Central memory CD8-positive, alpha-beta T cell (primary cell): ENCODE measurements at regions not wholly inside any gene's neighbourhood (a gene's known extent, or its start where the extent isn't known, plus 50 kb on each side); places are given as distances from the start of the nearest gene placed in this dataset.
"Not testable (repeated sequence)": the region's sequence is repeated elsewhere in the genome, so short reads cannot be mapped to it uniquely, and the experiment has no call there.

Source experiments
- ATAC-seq: fragments of 150-1000 bp; cut with Tn5 transposase; replicated peaks from 2 replicates; pipeline ENCODE4 v1.10.0; 2022; ENCODE audit warnings: mild to moderate bottlenecking, moderate FRiP score, moderate number of reproducible peaks; ENCODE audit not compliant: poor library complexity, severe bottlenecking; ENCODE audit errors: extremely low read depth
- DNase-seq, 2 donors: peaks; one replicate each; pipeline ENCODE4 v3.0.0; 2021; ENCODE audit warnings: low spot score in 2 of 2
- H3K27ac Mint-ChIP-seq: one replicate; pipeline ENCODE4 v1.8.0; 2022; ENCODE audit warnings: low read depth, mild to moderate bottlenecking, moderate library complexity, mixed read lengths
- H3K27me3 Mint-ChIP-seq: one replicate; pipeline ENCODE4 v1.8.0; 2022; ENCODE audit warnings: mixed read lengths
- H3K36me3 Mint-ChIP-seq: one replicate; pipeline ENCODE4 v1.8.0; 2022; ENCODE audit warnings: mild to moderate bottlenecking, moderate library complexity, mixed read lengths; ENCODE audit not compliant: insufficient read depth
- H3K4me1 Mint-ChIP-seq: one replicate; pipeline ENCODE4 v1.8.0; 2022; ENCODE audit warnings: mixed read lengths
- H3K4me3 Mint-ChIP-seq: one replicate; pipeline ENCODE4 v1.8.0; 2022; ENCODE audit warnings: mild to moderate bottlenecking, moderate library complexity, mixed read lengths
- H3K9me3 Mint-ChIP-seq: one replicate; pipeline ENCODE4 v1.8.0; 2022; ENCODE audit warnings: mixed read lengths

- no peaks in the 10 kb centered on the region for H3K9me3 Mint-ChIP-seq
- no peak overlapping the region for H3K27ac Mint-ChIP-seq
- DNase-seq (no peak), ATAC-seq (no peak)
- no peaks in the 10 kb centered on the region for H3K36me3 Mint-ChIP-seq
- peaks cover 32% of the 10 kb centered on the region for H3K27me3 Mint-ChIP-seq
- no peak overlapping the region for H3K4me3 Mint-ChIP-seq
- H3K4me1 Mint-ChIP-seq, result peaks cover 7% of the 10 kb centered on the region
These were observed 245.8 kb upstream of the GAS1 start for GRCh38 chr9:87193151-87193550.

- H3K36me3 Mint-ChIP-seq, result no peaks in the 10 kb centered on the region
- H3K4me3 Mint-ChIP-seq, result no peak overlapping the region
- H3K27me3 Mint-ChIP-seq, result peaks cover 31% of the 10 kb centered on the region
- ATAC-seq (no peak), DNase-seq (no peak)
- H3K4me1 Mint-ChIP-seq, result peaks cover 7% of the 10 kb centered on the region
- H3K9me3 Mint-ChIP-seq, result no peaks in the 10 kb centered on the region
- no peak overlapping the region for H3K27ac Mint-ChIP-seq
These were observed 246.9 kb upstream of the GAS1 start for GRCh38 chr9:87193925-87194868.

- Mint-ChIP-seq H3K36me3 (no peaks in the 10 kb centered on the region), H3K4me1 (peaks cover 7% of the 10 kb centered on the region), H3K27ac (no peak overlapping the region), H3K4me3 (no peak overlapping the region), H3K27me3 (peaks cover 41% of the 10 kb centered on the region), H3K9me3 (no peaks in the 10 kb centered on the region)
- ATAC-seq (no peak), DNase-seq (no peak)
These were observed 248.0 kb upstream of the GAS1 start for GRCh38 chr9:87195306-87195705.

GRCh38 chr9:87197349-87198130 is 250.2 kb upstream of the GAS1 start:
- no peaks in the 10 kb centered on the region for H3K9me3 Mint-ChIP-seq
- H3K36me3 Mint-ChIP-seq, result no peaks in the 10 kb centered on the region
- ATAC-seq, result no peak
- peaks cover 59% of the 10 kb centered on the region for H3K27me3 Mint-ChIP-seq
- no peak for DNase-seq
- H3K4me3 Mint-ChIP-seq, result no peak overlapping the region
- peaks cover 7% of the 10 kb centered on the region for H3K4me1 Mint-ChIP-seq
- no peak overlapping the region for H3K27ac Mint-ChIP-seq

- H3K27ac Mint-ChIP-seq, result no peak overlapping the region
- DNase-seq (no peak), ATAC-seq (no peak)
- H3K36me3 Mint-ChIP-seq, result no peaks in the 10 kb centered on the region
- H3K9me3 Mint-ChIP-seq, result no peaks in the 10 kb centered on the region
- H3K4me3 Mint-ChIP-seq, result no peak overlapping the region
- peaks cover 70% of the 10 kb centered on the region for H3K27me3 Mint-ChIP-seq
- peaks cover 7% of the 10 kb centered on the region for H3K4me1 Mint-ChIP-seq
These were observed 251.4 kb upstream of the GAS1 start for GRCh38 chr9:87198716-87199115.

GRCh38 chr9:87199278-87199677 is 252.0 kb upstream of the GAS1 start:
- H3K36me3 Mint-ChIP-seq, result no peaks in the 10 kb centered on the region
- no peak overlapping the region for H3K4me3 Mint-ChIP-seq
- ATAC-seq, result no peak
- H3K4me1 Mint-ChIP-seq, result peaks cover 7% of the 10 kb centered on the region
- peaks cover 72% of the 10 kb centered on the region for H3K27me3 Mint-ChIP-seq
- H3K9me3 Mint-ChIP-seq, result no peaks in the 10 kb centered on the region
- no peak for DNase-seq
- no peak overlapping the region for H3K27ac Mint-ChIP-seq

GRCh38 chr9:87199782-87200181 is 252.5 kb upstream of the GAS1 start:
- peaks cover 7% of the 10 kb centered on the region for H3K4me1 Mint-ChIP-seq
- H3K27ac Mint-ChIP-seq, result no peak overlapping the region
- peaks cover 72% of the 10 kb centered on the region for H3K27me3 Mint-ChIP-seq
- H3K4me3 Mint-ChIP-seq, result no peak overlapping the region
- H3K9me3 Mint-ChIP-seq, result no peaks in the 10 kb centered on the region
- no peak for ATAC-seq
- H3K36me3 Mint-ChIP-seq, result no peaks in the 10 kb centered on the region
- no peak for DNase-seq

- H3K27me3 Mint-ChIP-seq, result peaks cover 64% of the 10 kb centered on the region
- H3K27ac Mint-ChIP-seq, result no peak overlapping the region
- ATAC-seq (no peak), DNase-seq (no peak)
- H3K4me1 Mint-ChIP-seq, result peaks cover 3% of the 10 kb centered on the region
- H3K9me3 Mint-ChIP-seq, result no peaks in the 10 kb centered on the region
- H3K4me3 Mint-ChIP-seq, result no peak overlapping the region
- no peaks in the 10 kb centered on the region for H3K36me3 Mint-ChIP-seq
These were observed 254.0 kb upstream of the GAS1 start for GRCh38 chr9:87201351-87201751.

GRCh38 chr9:87206064-87206661 is 258.9 kb upstream of the GAS1 start:
- no peak for ATAC-seq
- Mint-ChIP-seq H3K4me3 (no peak overlapping the region), H3K36me3 (no peaks in the 10 kb centered on the region), H3K9me3 (no peaks in the 10 kb centered on the region), H3K4me1 (no peaks in the 10 kb centered on the region), H3K27ac (no peak overlapping the region), H3K27me3 (peaks cover 23% of the 10 kb centered on the region)
- DNase-seq, result no peak

- ATAC-seq, DNase-seq, H3K27ac Mint-ChIP-seq, H3K4me1 Mint-ChIP-seq, H3K4me3 Mint-ChIP-seq, H3K36me3 Mint-ChIP-seq, H3K9me3 Mint-ChIP-seq: not testable (repeated sequence)
- H3K27me3 Mint-ChIP-seq, result peaks cover 27% of the 10 kb centered on the region
These were observed 263.4 kb upstream of the GAS1 start for GRCh38 chr9:87210658-87211057.

- no peak overlapping the region for H3K4me3 Mint-ChIP-seq
- H3K9me3 Mint-ChIP-seq, result no peaks in the 10 kb centered on the region
- no peaks in the 10 kb centered on the region for H3K36me3 Mint-ChIP-seq
- peaks cover 29% of the 10 kb centered on the region for H3K27me3 Mint-ChIP-seq
- no peaks in the 10 kb centered on the region for H3K4me1 Mint-ChIP-seq
- no peak for ATAC-seq
- DNase-seq, result no peak
- H3K27ac Mint-ChIP-seq, result no peak overlapping the region
These were observed 264.4 kb upstream of the GAS1 start for GRCh38 chr9:87211669-87212068.

- Mint-ChIP-seq H3K9me3 (no peaks in the 10 kb centered on the region), H3K27me3 (peaks cover 29% of the 10 kb centered on the region), H3K4me3 (no peak overlapping the region), H3K4me1 (no peaks in the 10 kb centered on the region), H3K27ac (no peak overlapping the region), H3K36me3 (no peaks in the 10 kb centered on the region)
- DNase-seq (no peak), ATAC-seq (no peak)
These were observed 265.3 kb upstream of the GAS1 start for GRCh38 chr9:87212605-87213021.
